ENCODE measurements at regions not wholly inside any gene's neighbourhood (a gene's known extent, or its start where the extent isn't known, plus 50 kb on each side); places are given as distances from the start of the nearest gene placed in this dataset.

GRCh38 chr5:174920906-174921550 lies 196.6 kb downstream of the MSX2 start:
- no peak for TF ChIP-seq CTCF (conservative IDR thresholded peaks at IDR 0.05; ENCODE audit: low read length)
- TF ChIP-seq EZH2phosphoT487 (IDR thresholded peaks at IDR 0.05; ENCODE audit: borderline replicate concordance): no peak
